GM19035 (cell line): ENCODE measurements at regions not wholly inside any gene's neighbourhood (a gene's known extent, or its start where the extent isn't known, plus 50 kb on each side); places are given as distances from the start of the nearest gene placed in this dataset.
"Not testable (repeated sequence)": the region's sequence is repeated elsewhere in the genome, so short reads cannot be mapped to it uniquely, and the experiment has no call there.

Experiments used
- ATAC-seq: cut with Tn5 transposase; IDR thresholded peaks from one replicate; pipeline ENCODE4 v1.9.1; 2021; ENCODE audit not compliant: unreplicated experiment

- no peak for ATAC-seq
Observed at GRCh38 chr14:89661392-89661791, 244.4 kb upstream of the FOXN3 start.

DNA sequence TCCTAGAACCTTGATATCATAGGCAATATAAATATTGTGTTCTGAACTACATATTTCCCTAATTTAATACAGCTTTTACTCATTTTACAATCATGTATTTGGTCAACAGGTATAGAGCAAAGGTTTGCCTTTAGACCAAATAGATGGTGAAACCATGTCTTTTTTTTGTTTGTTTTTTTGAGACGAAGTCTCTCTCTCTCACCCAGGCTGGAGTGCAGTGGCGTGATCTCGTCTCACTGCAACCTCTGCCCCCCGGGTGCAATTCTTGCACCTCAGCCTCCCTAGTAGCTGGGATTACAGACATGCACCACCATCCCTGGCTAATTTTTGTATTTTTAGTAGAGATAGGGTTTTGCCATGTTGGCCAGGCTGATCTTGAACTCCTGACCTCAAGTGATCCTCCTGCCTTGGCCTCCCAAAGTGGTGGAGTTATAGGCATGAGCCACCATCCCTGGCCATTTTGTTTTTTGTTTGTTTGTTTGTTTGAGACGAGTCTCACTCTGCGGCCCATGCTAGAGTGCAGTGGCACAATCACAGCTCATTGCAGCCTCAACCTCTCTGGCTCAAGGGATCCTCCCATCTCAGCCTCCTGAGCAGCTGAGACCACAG is 243.7 kb upstream of the FOXN3 start:
- ATAC-seq, result not testable (repeated sequence)

DNA sequence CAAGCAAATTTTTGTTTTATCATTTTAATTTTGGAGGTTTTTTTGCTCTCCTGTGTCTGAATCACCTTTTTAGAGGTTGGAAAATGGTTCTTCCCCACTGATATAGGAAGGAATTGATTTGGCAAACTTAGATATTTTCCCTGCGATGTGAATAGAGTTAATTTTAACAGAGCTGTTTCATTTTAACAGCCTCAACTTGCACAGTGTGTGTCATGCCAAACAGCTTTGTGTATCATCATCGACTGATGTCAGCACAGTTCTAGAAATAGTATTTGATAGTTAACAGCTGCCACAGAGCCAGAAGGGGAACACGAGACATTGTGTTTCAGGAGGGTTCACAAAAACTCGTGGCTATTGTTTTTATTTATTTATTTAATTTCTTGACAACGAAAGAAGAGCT is 243.1 kb upstream of the FOXN3 start:
- ATAC-seq, result no peak

GRCh38 chr14:89658977-89659670 is 242.1 kb upstream of the FOXN3 start:
- no peak for ATAC-seq

DNA sequence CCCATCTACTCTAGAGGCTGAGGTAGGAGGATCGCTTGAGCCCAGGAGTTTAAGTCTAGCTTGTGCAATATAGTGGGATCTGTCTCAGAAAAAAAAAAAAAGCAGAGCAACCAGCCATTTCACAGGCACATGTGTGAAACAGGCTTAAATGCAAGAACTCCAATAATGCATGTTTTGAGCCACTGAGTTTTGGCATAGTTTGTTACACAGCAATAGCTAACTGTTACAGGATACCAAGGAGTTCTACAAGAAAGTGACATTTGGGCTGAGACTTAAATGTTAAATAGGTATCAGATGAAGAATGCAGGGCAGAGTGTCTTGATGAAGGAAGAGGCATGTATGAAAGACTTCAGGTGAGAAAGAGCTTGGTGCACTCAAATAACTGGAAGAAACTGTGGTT is 240.0 kb upstream of the FOXN3 start:
- ATAC-seq, result no peak

DNA sequence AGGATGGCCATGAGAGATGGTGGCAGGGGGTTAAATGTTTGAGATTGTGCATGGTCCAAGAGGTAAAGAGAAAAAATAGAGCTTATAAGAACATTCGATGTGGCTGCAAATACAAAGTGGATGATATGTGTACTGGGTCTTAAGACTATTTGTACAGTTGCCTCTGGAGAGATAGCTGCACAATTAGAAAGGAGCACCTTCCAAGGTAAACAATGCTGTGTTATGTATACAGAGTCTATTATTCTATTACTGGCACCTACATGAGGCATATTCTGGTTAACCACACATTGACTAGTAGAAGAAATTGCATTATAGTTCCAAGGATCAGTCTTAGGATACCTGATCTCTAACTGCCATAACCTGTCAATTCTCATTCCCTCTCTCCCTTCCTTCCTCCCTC is 238.0 kb upstream of the FOXN3 start:
- ATAC-seq, result no peak

- ATAC-seq, result no peak
Observed at GRCh38 chr14:89652352-89652751, 235.3 kb upstream of the FOXN3 start.

DNA sequence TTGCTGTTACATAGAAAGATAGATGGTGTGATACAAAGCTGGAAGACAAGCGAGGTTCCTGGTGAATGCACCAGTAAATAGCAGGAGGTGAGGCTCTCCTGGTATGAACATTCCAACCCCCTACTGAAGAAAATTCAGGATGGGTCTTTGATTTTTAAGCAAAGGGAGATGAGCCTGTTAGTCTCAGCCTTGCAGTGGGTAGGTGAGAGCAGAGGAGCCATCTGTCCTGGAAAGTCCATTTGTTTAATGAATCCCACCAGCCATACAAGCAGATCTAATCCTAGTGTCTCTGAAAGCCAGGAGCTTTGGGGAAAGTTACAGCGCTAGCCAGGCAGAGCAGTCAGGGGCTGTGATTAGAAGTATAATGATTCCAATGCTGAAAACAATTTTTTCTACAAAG is 234.8 kb upstream of the FOXN3 start:
- ATAC-seq, result no peak

DNA sequence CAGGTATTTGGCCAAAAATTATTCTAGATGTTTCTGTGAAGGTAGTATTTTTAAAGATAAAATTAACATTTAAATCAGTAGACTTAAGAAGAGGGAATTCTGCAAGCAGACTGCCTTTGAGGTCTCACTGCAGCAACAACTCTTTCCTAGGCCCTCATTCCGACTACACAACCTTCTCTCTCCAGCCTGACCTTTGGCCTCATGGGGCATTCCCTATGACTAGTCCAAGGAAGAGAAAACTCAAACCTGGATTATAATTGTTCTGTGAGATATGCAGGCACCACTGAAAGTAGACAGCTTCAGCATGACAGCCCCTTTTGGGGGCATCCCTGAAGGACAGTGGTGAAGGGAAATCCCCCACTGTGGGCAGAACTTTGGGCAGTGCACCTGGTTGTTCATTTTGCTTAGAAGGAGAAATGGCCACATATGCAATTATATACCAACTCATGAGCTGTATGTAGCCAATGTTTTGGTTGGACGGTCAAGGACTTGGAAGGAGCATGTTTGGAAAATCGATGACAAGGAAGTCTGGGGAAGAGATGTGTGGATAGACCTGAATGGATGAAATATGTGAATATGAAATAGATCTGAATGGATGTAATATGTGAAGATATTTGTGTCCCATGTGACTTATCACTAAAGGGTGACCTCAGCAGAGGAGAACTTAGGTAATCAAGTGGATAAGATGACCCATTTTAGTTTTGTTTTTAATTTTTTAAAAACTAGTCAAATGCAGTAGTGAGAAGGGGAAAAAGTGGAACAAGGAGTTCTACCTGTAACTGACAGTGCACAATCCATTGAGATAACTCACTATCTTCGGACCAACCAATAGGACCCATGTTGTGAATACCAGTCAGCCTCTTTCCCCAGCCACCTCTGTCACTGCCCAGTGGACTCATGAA is 233.3 kb upstream of the FOXN3 start:
- no peak for ATAC-seq

DNA sequence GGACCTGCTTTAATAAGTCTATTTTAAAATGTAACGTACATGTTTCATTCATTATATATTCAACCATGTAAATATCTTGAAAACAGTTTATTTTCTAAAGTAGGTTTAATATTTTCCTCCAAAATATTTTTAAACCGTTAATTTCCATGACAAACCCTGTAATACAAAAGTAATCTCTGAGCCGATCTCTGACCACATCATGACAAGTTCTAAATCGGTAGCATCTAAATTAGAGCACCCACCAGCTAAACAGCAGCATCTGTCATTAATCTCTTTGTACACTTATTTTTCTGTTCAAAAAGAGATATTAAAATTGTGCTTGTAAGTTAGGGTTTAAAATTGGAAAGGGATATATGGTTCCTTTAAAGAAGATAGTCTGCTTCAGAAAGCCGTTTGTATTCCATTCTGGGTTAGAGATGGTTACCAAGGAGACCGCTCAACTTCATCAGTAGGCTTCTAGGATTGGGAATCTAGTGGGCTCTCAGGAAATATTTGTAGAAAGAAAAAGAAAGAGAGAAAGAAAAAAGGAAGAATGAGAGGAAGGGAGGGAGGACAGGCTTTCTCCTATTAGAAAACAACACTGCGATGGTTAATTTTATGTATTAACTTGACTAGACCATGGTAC is 232.5 kb upstream of the FOXN3 start:
- ATAC-seq, result no peak

DNA sequence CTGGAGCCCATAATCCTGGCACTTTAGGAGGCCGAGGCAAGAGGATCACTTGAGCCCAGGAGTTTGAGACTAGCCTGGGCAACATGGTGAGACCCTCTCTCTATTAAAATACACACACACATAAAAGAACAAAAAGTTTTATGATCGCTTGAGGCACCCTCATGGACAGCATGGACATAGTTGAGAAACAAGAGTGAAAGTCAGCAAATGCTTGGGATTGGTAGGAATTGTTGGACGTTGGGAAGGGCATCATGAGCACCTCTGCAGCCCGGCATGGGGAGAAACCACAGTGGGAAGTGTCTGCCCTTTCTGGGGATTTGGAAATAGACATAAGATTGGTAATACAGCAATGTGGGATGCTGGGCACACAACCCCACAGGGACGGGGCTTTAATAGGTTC is 231.9 kb upstream of the FOXN3 start:
- ATAC-seq, result no peak

- no peak for ATAC-seq
Observed at GRCh38 chr14:89648510-89648909, 231.5 kb upstream of the FOXN3 start.

DNA sequence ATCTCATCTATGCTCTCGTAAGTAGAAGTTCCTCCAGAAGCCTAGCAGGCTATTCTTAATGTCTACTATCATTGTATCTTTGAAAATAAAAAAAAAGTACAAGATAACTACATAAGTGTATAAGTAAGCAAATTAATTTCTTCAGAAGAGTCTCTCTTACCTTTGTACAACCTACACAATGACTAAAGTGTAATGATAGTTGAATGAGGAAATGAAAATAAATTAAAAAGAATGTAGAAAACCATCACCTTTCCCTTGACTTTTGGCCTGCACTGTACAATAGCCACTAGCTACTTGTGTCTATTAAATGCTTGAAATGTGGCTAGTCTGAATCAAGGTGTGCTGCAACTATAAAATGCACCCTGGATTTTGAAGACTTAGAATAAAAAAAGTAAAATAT is 229.9 kb upstream of the FOXN3 start:
- ATAC-seq, result no peak

DNA sequence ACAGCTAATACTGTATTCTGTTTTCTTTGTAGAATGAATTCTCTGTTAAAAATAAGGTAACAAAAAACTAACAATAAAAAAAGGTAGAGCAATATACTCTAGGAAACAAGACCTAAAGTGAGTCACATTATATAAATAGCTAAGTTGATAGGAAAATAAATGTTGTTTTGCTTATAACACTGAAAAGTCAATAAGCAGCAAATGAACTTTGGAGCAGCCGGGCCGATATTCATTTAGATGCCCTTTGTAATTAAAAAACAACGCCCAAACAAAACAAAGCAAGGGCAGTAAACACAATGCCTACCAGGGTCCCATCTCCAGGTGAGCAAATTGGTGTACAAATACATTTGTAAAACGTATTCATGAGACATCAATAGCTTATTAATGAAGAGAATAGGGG is 227.6 kb upstream of the FOXN3 start:
- no peak for ATAC-seq

- ATAC-seq, result peak; percentile 99
Observed at GRCh38 chr14:89641495-89642175, 224.6 kb upstream of the FOXN3 start.

DNA sequence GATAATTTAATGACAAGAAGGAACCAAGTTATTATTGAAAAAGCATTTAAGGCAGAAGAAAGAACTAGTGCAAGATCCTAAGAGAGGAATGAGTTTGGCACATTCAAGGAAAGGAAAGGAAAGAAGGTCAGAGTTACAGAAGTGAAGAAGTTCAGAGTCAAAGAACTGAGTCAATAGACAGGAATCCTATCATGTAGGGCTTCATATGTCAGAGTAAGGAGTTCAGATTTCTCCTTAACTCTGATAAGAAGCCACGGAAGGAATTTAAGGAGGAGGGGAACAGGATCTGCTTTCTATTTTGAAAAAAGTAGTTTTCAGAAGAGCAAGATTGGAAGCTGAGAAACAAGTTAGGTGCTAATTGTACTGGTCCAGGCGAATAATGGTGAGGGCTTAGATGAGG is 223.1 kb upstream of the FOXN3 start:
- ATAC-seq, result no peak

GRCh38 chr14:89639687-89640086 is 222.7 kb upstream of the FOXN3 start:
- no peak for ATAC-seq

- ATAC-seq, result no peak
Observed at GRCh38 chr14:89638891-89639290, 221.9 kb upstream of the FOXN3 start.

- no peak for ATAC-seq
Observed at GRCh38 chr14:89637581-89637980, 220.5 kb upstream of the FOXN3 start.

GRCh38 chr14:89635615-89636014 is 218.6 kb upstream of the FOXN3 start:
- no peak for ATAC-seq

GRCh38 chr14:89634037-89634436 is 217.0 kb upstream of the FOXN3 start:
- ATAC-seq, result no peak
